ENCODE measurements at regions not wholly inside any gene's neighbourhood (a gene's known extent, or its start where the extent isn't known, plus 50 kb on each side); places are given as distances from the start of the nearest gene placed in this dataset.

- no peak for TF ChIP-seq CTCF (IDR thresholded peaks at IDR 0.05)
- DNase-seq (ENCODE audit: low spot score) (no peak), ATAC-seq (ENCODE audit: low FRiP score) (no peak)
Observed at GRCh38 chr2:160702754-160703153, 209.1 kb upstream of the RBMS1 start.

- ATAC-seq (ENCODE audit: low FRiP score) (no peak), DNase-seq (ENCODE audit: low spot score) (no peak)
- no peak for TF ChIP-seq CTCF (IDR thresholded peaks at IDR 0.05)
Observed at GRCh38 chr2:160703648-160704585, 210.3 kb upstream of the RBMS1 start.

- TF ChIP-seq CTCF (IDR thresholded peaks at IDR 0.05), result no peak
- no peak for ATAC-seq (ENCODE audit: low FRiP score)
- no peak for DNase-seq (ENCODE audit: low spot score)
Observed at GRCh38 chr2:160715428-160715827, 221.8 kb upstream of the RBMS1 start.

GRCh38 chr2:160719116-160719515, 225.5 kb upstream of the RBMS1 start:
- DNase-seq (ENCODE audit: low spot score), result no peak
- ATAC-seq (ENCODE audit: low FRiP score), result no peak
- no peak for TF ChIP-seq CTCF (IDR thresholded peaks at IDR 0.05)

GRCh38 chr2:160720098-160720497, 226.5 kb upstream of the RBMS1 start:
- DNase-seq (ENCODE audit: low spot score), result no peak
- no peak for TF ChIP-seq CTCF (IDR thresholded peaks at IDR 0.05)
- ATAC-seq (ENCODE audit: low FRiP score), result no peak

GRCh38 chr2:160721089-160722040, 227.8 kb upstream of the RBMS1 start:
- no peak for TF ChIP-seq CTCF (IDR thresholded peaks at IDR 0.05)
- ATAC-seq (ENCODE audit: low FRiP score) (no peak), DNase-seq (ENCODE audit: low spot score) (no peak)

All from omental fat pad (tissue), 3 donors.